ENCODE measurements at regions not wholly inside any gene's neighbourhood (a gene's known extent, or its start where the extent isn't known, plus 50 kb on each side); places are given as distances from the start of the nearest gene placed in this dataset.

- TF ChIP-seq, protein P1, sequence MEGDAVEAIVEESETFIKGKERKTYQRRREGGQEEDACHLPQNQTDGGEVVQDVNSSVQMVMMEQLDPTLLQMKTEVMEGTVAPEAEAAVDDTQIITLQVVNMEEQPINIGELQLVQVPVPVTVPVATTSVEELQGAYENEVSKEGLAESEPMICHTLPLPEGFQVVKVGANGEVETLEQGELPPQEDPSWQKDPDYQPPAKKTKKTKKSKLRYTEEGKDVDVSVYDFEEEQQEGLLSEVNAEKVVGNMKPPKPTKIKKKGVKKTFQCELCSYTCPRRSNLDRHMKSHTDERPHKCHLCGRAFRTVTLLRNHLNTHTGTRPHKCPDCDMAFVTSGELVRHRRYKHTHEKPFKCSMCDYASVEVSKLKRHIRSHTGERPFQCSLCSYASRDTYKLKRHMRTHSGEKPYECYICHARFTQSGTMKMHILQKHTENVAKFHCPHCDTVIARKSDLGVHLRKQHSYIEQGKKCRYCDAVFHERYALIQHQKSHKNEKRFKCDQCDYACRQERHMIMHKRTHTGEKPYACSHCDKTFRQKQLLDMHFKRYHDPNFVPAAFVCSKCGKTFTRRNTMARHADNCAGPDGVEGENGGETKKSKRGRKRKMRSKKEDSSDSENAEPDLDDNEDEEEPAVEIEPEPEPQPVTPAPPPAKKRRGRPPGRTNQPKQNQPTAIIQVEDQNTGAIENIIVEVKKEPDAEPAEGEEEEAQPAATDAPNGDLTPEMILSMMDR (IDR thresholded peaks at IDR 0.05) = no peak
- TF ChIP-seq POLR2A (IDR thresholded peaks at IDR 0.05) = no peak
Observed at GRCh38 chr2:236938126-236938525, 147.6 kb upstream of the COPS8 start.
